ENCODE measurements at regions not wholly inside any gene's neighbourhood (a gene's known extent, or its start where the extent isn't known, plus 50 kb on each side); places are given as distances from the start of the nearest gene placed in this dataset.

DNA sequence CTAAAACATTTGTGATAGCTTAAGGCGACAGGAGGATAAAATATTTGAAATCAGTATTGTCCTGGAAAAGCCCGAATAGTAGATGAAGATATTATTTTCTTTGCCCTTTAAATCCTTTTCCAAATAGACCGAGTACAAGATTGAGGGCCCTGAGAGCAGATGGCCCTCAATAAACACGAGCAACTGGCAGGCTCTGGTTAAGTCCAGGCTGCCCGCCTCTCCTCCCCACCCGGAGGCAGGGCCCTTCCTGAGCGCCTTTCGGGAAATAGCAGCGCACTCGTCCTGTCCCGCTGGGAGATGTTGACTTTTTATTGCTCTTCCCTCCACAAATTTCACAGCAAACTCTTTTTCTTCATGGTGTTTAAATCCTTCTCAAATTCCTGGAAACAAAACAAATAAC lies 50.8 kb upstream of the MAX start:
- no peak for DNase-seq
- no peak overlapping the region for H3K23ac ChIP-seq (ENCODE audit: low read length)
- no peaks in the 10 kb centered on the region for H3K79me2 ChIP-seq (ENCODE audit: control insufficient read depth, insufficient read depth, low read length)
- no CpG with 5 or more reads among the region's 11 CpGs for WGBS (ENCODE audit: extremely low coverage, insufficient coverage, low lambda C conversion rate)
- peaks cover 6% of the 10 kb centered on the region for H3K4me1 ChIP-seq (ENCODE audit: control insufficient read depth, low read depth, low read length)
- no peak overlapping the region for H2BK5ac ChIP-seq (ENCODE audit: low read length)
- no peaks in the 10 kb centered on the region for H3K79me1 ChIP-seq (ENCODE audit: low read length)
- no peak overlapping the region for H2BK120ac ChIP-seq (ENCODE audit: low read depth, low read length)
- H4K5ac ChIP-seq (ENCODE audit: low read length) = no peak overlapping the region
- no peak overlapping the region for H3K4me2 ChIP-seq (ENCODE audit: low read length)
- H3K27me3 ChIP-seq (ENCODE audit: insufficient read depth, low read length, poor library complexity) = no peaks in the 10 kb centered on the region
- H3K4ac ChIP-seq (ENCODE audit: low read depth, low read length) = no peak overlapping the region
- H2BK15ac ChIP-seq (replicated peaks; ENCODE audit: low read depth) = no peak overlapping the region
- H2AK5ac ChIP-seq (ENCODE audit: low read length) = no peak overlapping the region
- H3K18ac ChIP-seq (ENCODE audit: low read length) = no peak overlapping the region
- H3K27ac ChIP-seq (ENCODE audit: low read depth, low read length) = no peak overlapping the region
- no peak overlapping the region for H4K8ac ChIP-seq (ENCODE audit: low read depth, low read length)
- no peak overlapping the region for H3K56ac ChIP-seq (ENCODE audit: low read length)
- no peak overlapping the region for H3K9ac ChIP-seq (ENCODE audit: low read length)
- H3K36me3 ChIP-seq (ENCODE audit: control insufficient read depth, insufficient read depth, low read length) = no peaks in the 10 kb centered on the region
- H3K4me3 ChIP-seq (ENCODE audit: low read length) = no peak overlapping the region

DNA sequence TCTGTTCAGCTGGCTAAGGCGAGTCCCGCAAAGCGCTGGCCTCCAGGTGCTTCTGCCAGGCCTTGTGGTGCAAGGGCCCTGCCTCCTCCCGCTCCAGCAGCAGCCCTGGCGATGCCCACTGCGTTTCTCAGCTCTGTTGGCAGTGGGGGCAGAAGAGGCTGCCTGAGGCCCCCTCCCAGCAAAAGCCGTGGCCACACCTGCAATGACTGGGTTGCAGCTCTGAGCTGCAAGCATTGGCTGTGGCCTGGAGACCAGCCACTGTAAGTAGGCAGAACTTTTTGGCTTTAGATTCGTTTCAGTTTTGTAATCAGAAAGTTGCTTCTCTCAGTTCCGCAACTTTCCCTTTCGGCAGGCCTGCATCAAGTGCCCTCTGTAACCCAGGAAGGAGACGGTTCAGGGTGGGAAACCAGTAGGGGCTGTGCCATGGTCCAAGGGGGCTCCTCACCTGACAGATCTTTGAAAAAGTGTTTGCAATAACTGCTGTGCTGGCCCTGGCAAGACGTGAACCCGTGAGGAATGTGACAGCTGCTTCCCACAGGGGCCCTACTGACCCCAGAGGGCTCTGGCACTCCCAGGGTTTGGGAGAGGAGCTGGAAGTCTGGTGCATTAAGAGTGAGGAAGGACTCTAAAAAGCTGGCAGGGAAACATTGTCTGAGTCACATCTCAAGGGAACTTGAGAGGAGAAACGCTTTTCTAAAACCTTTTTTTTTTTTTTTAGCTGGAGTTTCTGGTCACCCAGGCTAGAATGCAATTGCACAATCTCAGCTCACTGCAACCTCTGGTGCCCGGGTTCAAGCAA lies 54.5 kb upstream of the MAX start:
- H2AK5ac ChIP-seq (ENCODE audit: low read length) = no peak overlapping the region
- no peak overlapping the region for H4K5ac ChIP-seq (ENCODE audit: low read length)
- no peak overlapping the region for H2BK120ac ChIP-seq (ENCODE audit: low read depth, low read length)
- no peaks in the 10 kb centered on the region for H3K79me1 ChIP-seq (ENCODE audit: low read length)
- no peak overlapping the region for H3K18ac ChIP-seq (ENCODE audit: low read length)
- no peaks in the 10 kb centered on the region for H3K27me3 ChIP-seq (ENCODE audit: insufficient read depth, low read length, poor library complexity)
- H3K79me2 ChIP-seq (ENCODE audit: control insufficient read depth, insufficient read depth, low read length) = no peaks in the 10 kb centered on the region
- H4K8ac ChIP-seq (ENCODE audit: low read depth, low read length) = no peak overlapping the region
- H3K27ac ChIP-seq (ENCODE audit: low read depth, low read length) = no peak overlapping the region
- no peaks in the 10 kb centered on the region for H3K36me3 ChIP-seq (ENCODE audit: control insufficient read depth, insufficient read depth, low read length)
- no peak overlapping the region for H3K4ac ChIP-seq (ENCODE audit: low read depth, low read length)
- H3K4me3 ChIP-seq (ENCODE audit: low read length) = no peak overlapping the region
- H3K4me2 ChIP-seq (ENCODE audit: low read length) = no peak overlapping the region
- no peak overlapping the region for H2BK15ac ChIP-seq (replicated peaks; ENCODE audit: low read depth)
- H3K9ac ChIP-seq (ENCODE audit: low read length) = no peak overlapping the region
- no peak overlapping the region for H2BK5ac ChIP-seq (ENCODE audit: low read length)
- no peak overlapping the region for H3K56ac ChIP-seq (ENCODE audit: low read length)
- H3K23ac ChIP-seq (ENCODE audit: low read length) = no peak overlapping the region
- H3K4me1 ChIP-seq (ENCODE audit: control insufficient read depth, low read depth, low read length) = peaks cover 2% of the 10 kb centered on the region
- no peak for DNase-seq
- WGBS (ENCODE audit: extremely low coverage, insufficient coverage, low lambda C conversion rate) = no CpG with 5 or more reads among the region's 15 CpGs

DNA sequence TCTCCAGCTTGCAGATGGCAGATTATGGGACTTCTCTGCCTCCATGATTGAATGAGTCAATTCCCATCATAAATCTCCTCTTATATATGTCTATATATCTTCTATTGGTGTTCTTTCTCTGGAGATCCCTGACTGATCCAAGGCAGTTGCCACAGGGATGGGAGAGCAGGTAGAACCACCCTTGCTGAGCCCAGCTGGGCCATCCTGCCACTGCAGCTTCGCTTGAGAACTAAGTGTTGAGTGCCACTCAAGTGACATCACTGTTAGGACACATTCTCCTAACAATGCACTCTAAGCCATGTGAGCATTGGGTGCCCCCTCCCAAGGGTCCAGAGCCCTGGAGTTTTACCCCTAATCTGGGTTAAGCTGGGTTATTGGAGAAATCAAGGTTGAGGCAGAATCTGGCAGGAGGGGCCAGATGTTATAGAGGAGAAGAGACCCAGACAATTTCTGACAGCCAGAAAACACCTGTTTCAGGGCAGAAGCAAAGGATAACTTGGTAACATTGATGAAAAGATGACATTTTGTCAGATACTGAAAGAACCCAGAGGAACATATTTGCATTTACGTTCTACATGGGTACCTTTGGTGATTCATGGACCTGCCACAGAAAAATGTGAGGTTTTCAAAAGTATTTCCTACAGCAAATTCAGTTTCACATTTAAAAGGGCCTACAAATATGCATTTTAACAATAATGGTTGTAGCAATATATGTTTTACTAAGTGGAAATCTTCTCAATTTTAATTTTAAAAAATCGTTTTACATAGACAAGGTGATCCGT lies 57.2 kb upstream of the MAX start:
- H3K79me2 ChIP-seq (ENCODE audit: control insufficient read depth, insufficient read depth, low read length) = no peaks in the 10 kb centered on the region
- H3K27me3 ChIP-seq (ENCODE audit: insufficient read depth, low read length, poor library complexity) = no peaks in the 10 kb centered on the region
- no peak overlapping the region for H4K5ac ChIP-seq (ENCODE audit: low read length)
- H3K36me3 ChIP-seq (ENCODE audit: control insufficient read depth, insufficient read depth, low read length) = no peaks in the 10 kb centered on the region
- H2BK120ac ChIP-seq (ENCODE audit: low read depth, low read length) = no peak overlapping the region
- H3K79me1 ChIP-seq (ENCODE audit: low read length) = no peaks in the 10 kb centered on the region
- H3K18ac ChIP-seq (ENCODE audit: low read length) = no peak overlapping the region
- H4K8ac ChIP-seq (ENCODE audit: low read depth, low read length) = no peak overlapping the region
- H3K23ac ChIP-seq (ENCODE audit: low read length) = no peak overlapping the region
- H3K4me1 ChIP-seq (ENCODE audit: control insufficient read depth, low read depth, low read length) = no peaks in the 10 kb centered on the region
- H3K4me3 ChIP-seq (ENCODE audit: low read length) = no peak overlapping the region
- no peak for DNase-seq
- no peak overlapping the region for H3K56ac ChIP-seq (ENCODE audit: low read length)
- WGBS (ENCODE audit: extremely low coverage, insufficient coverage, low lambda C conversion rate) = no CpG with 5 or more reads among the region's 4 CpGs
- no peak overlapping the region for H2BK15ac ChIP-seq (replicated peaks; ENCODE audit: low read depth)
- H3K4me2 ChIP-seq (ENCODE audit: low read length) = no peak overlapping the region
- H3K27ac ChIP-seq (ENCODE audit: low read depth, low read length) = no peak overlapping the region
- H2BK5ac ChIP-seq (ENCODE audit: low read length) = no peak overlapping the region
- no peak overlapping the region for H3K4ac ChIP-seq (ENCODE audit: low read depth, low read length)
- H3K9ac ChIP-seq (ENCODE audit: low read length) = no peak overlapping the region
- H2AK5ac ChIP-seq (ENCODE audit: low read length) = no peak overlapping the region

DNA sequence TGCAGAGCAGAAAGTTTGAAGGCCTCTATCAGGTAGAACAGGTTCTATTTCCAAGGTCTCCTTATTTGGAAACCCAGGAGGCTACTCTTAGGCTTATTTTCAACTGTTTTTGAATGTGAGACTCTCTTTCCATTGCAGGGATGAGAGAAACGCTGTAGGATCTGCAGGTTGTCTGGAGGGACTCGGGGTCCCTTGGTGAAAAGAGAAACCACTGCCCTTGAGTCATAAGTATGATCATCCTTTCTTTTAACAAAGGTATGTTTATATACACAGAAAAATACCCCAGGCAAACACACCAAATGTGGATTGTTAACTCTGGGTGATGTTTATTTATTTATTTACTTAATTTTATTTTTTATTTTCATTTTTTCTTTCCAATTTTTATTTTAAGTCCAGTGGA lies 57.8 kb upstream of the MAX start:
- no CpG with 5 or more reads among the region's 2 CpGs for WGBS (ENCODE audit: extremely low coverage, insufficient coverage, low lambda C conversion rate)

DNA sequence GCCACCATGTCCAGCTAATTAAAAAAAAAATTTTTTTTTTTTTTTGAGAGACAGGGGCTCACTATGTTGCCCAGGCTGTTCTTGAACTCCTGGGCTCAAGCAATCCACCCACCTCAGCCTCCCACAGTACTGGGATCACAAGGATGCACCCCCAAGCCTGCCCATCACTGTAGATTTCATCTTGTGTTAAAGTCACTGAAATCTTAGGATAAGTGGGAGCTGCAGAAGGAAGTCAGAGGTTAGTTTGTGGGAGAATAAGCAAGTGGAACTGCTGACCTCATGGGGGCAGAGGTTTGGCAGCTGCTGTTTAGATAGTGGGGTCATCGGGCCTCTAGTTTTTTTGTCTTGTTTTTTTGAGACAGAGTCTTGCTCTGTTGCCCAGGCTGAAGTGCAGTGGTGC lies 59.7 kb upstream of the MAX start:
- no peak for DNase-seq
- Histone ChIP-seq H3K27ac (ENCODE audit: low read depth, low read length) (no peak overlapping the region), H2BK120ac (ENCODE audit: low read depth, low read length) (no peak overlapping the region), H3K4me1 (ENCODE audit: control insufficient read depth, low read depth, low read length) (no peaks in the 10 kb centered on the region), H3K4me2 (ENCODE audit: low read length) (no peak overlapping the region), H3K4me3 (ENCODE audit: low read length) (no peak overlapping the region), H3K27me3 (ENCODE audit: insufficient read depth, low read length, poor library complexity) (no peaks in the 10 kb centered on the region), H3K56ac (ENCODE audit: low read length) (no peak overlapping the region), H3K18ac (ENCODE audit: low read length) (no peak overlapping the region), H2BK15ac (replicated peaks; ENCODE audit: low read depth) (no peak overlapping the region), H3K23ac (ENCODE audit: low read length) (no peak overlapping the region), H3K4ac (ENCODE audit: low read depth, low read length) (no peak overlapping the region), H3K79me2 (ENCODE audit: control insufficient read depth, insufficient read depth, low read length) (no peaks in the 10 kb centered on the region), H2AK5ac (ENCODE audit: low read length) (no peak overlapping the region), H3K9ac (ENCODE audit: low read length) (no peak overlapping the region), H4K8ac (ENCODE audit: low read depth, low read length) (no peak overlapping the region), H2BK5ac (ENCODE audit: low read length) (no peak overlapping the region), H3K36me3 (ENCODE audit: control insufficient read depth, insufficient read depth, low read length) (no peaks in the 10 kb centered on the region), H4K5ac (ENCODE audit: low read length) (no peak overlapping the region), H3K79me1 (ENCODE audit: low read length) (no peaks in the 10 kb centered on the region)
- WGBS (ENCODE audit: extremely low coverage, insufficient coverage, low lambda C conversion rate) = no CpG with 5 or more reads among the region's 1 CpG

More for the DNA sequence above, 57.8 kb upstream of the MAX start:
- Histone ChIP-seq H4K5ac (ENCODE audit: low read length) (no peak overlapping the region), H3K9ac (ENCODE audit: low read length) (no peak overlapping the region), H3K79me1 (ENCODE audit: low read length) (no peaks in the 10 kb centered on the region), H2AK5ac (ENCODE audit: low read length) (no peak overlapping the region), H3K27ac (ENCODE audit: low read depth, low read length) (no peak overlapping the region), H3K27me3 (ENCODE audit: insufficient read depth, low read length, poor library complexity) (no peaks in the 10 kb centered on the region), H3K4me2 (ENCODE audit: low read length) (no peak overlapping the region), H3K4me3 (ENCODE audit: low read length) (no peak overlapping the region), H2BK15ac (replicated peaks; ENCODE audit: low read depth) (no peak overlapping the region), H3K36me3 (ENCODE audit: control insufficient read depth, insufficient read depth, low read length) (no peaks in the 10 kb centered on the region), H2BK120ac (ENCODE audit: low read depth, low read length) (no peak overlapping the region), H2BK5ac (ENCODE audit: low read length) (no peak overlapping the region), H3K79me2 (ENCODE audit: control insufficient read depth, insufficient read depth, low read length) (no peaks in the 10 kb centered on the region), H4K8ac (ENCODE audit: low read depth, low read length) (no peak overlapping the region), H3K4me1 (ENCODE audit: control insufficient read depth, low read depth, low read length) (no peaks in the 10 kb centered on the region), H3K18ac (ENCODE audit: low read length) (no peak overlapping the region), H3K23ac (ENCODE audit: low read length) (no peak overlapping the region), H3K4ac (ENCODE audit: low read depth, low read length) (no peak overlapping the region), H3K56ac (ENCODE audit: low read length) (no peak overlapping the region)
- DNase-seq = no peak

Data from mesendoderm (in vitro differentiated cells).